SK-N-SH treated with all-trans-retinoic acid at 6 μM for 48 hours (cell line): ENCODE measurements at regions not wholly inside any gene's neighbourhood (a gene's known extent, or its start where the extent isn't known, plus 50 kb on each side); places are given as distances from the start of the nearest gene placed in this dataset.

Source experiments
- ATAC-seq: fragments of 200-7000 bp; cut with Tn5 transposase; 3 replicates; pipeline ENCODE4 v1.9.1; 2020; ENCODE audit warnings: mild to moderate bottlenecking, moderate library complexity
- ARNTL ChIP-seq: fragments of 450-650 bp; formaldehyde crosslinking; IDR thresholded peaks from 2 replicates; pipeline ENCODE4 v1.5.0; 2020; ENCODE audit warnings: low read depth, mild to moderate bottlenecking, moderate library complexity, borderline replicate concordance
- CREB5 ChIP-seq: fragments of 250-450 bp; sonication (Bioruptor Pico); IDR thresholded peaks from 2 replicates; pipeline ENCODE4 v1.5.1; 2020; ENCODE audit warnings: low read depth, mild to moderate bottlenecking, moderate library complexity
- CSDC2 ChIP-seq: fragments of 250-450 bp; sonication (Bioruptor Pico); IDR thresholded peaks from 2 replicates; pipeline ENCODE4 v1.5.0; 2020; ENCODE audit warnings: mild to moderate bottlenecking, moderate library complexity
- GLIS3 ChIP-seq: fragments of 250-450 bp; sonication (Bioruptor Pico); IDR thresholded peaks from 2 replicates; pipeline ENCODE4 v1.5.0; 2020; ENCODE audit warnings: mild to moderate bottlenecking, moderate library complexity
- ISL1 ChIP-seq: fragments of 250-450 bp; sonication (Bioruptor Pico); IDR thresholded peaks from 2 replicates; pipeline ENCODE4 v2.1.2; 2022; ENCODE audit warnings: mild to moderate bottlenecking, moderate library complexity
- OSR1 ChIP-seq: fragments of 250-450 bp; sonication (Bioruptor Pico); IDR thresholded peaks from 2 replicates; pipeline ENCODE4 v1.8.0; 2022; ENCODE audit warnings: moderate library complexity, mild to moderate bottlenecking, inconsistent platforms
- PATZ1 ChIP-seq: fragments of 250-450 bp; sonication (Bioruptor Pico); IDR thresholded peaks from 2 replicates; pipeline ENCODE4 v1.8.0; 2020; ENCODE audit warnings: mild to moderate bottlenecking, moderate library complexity, borderline replicate concordance
- POU6F1 ChIP-seq: fragments of 250-450 bp; sonication (Bioruptor Pico); IDR thresholded peaks from 2 replicates; pipeline ENCODE4 v1.8.0; 2021; ENCODE audit warnings: low read depth, mild to moderate bottlenecking, moderate library complexity, borderline replicate concordance
- PPARA ChIP-seq: fragments of 250-450 bp; sonication (Bioruptor Pico); IDR thresholded peaks from 2 replicates; pipeline ENCODE4 v1.5.0; 2020; ENCODE audit warnings: mild to moderate bottlenecking, borderline replicate concordance
- RARB ChIP-seq: fragments of 250-450 bp; sonication (Bioruptor Pico); IDR thresholded peaks from 2 replicates; pipeline ENCODE4 v1.8.0; 2021; ENCODE audit warnings: mild to moderate bottlenecking, moderate library complexity
- SNAI2 ChIP-seq: fragments of 250-450 bp; sonication (Bioruptor Pico); IDR thresholded peaks from 2 replicates; pipeline ENCODE4 v1.5.0; 2020; ENCODE audit warnings: mild to moderate bottlenecking, moderate library complexity
- TCF4 ChIP-seq: fragments of 250-450 bp; sonication (Bioruptor Pico); IDR thresholded peaks from 2 replicates; pipeline ENCODE4 v1.8.0; 2021; ENCODE audit warnings: mild to moderate bottlenecking, moderate library complexity, borderline replicate concordance
- TOX ChIP-seq: fragments of 250-450 bp; sonication (Bioruptor Pico); IDR thresholded peaks from 2 replicates; pipeline ENCODE4 v1.8.0; 2021; ENCODE audit warnings: mild to moderate bottlenecking, moderate library complexity, borderline replicate concordance
- TSHZ2 ChIP-seq: fragments of 250-450 bp; sonication (Bioruptor Pico); IDR thresholded peaks from 2 replicates; pipeline ENCODE4 v1.5.0; 2020; ENCODE audit warnings: mild to moderate bottlenecking, moderate library complexity
- ZFP3 ChIP-seq: fragments of 250-450 bp; sonication (Bioruptor Pico); IDR thresholded peaks from 2 replicates; pipeline ENCODE4 v1.5.0; 2020; ENCODE audit warnings: mild to moderate bottlenecking, moderate library complexity
- ZFP30 ChIP-seq: fragments of 450-650 bp; formaldehyde crosslinking; IDR thresholded peaks from 2 replicates; pipeline ENCODE4 v1.5.0; 2022; ENCODE audit warnings: mild to moderate bottlenecking, moderate library complexity
- ZNF565 ChIP-seq: fragments of 450-650 bp; formaldehyde crosslinking; conservative IDR thresholded peaks from 2 replicates; pipeline ENCODE4 v1.5.0; 2020; ENCODE audit warnings: low read depth, mild to moderate bottlenecking, moderate library complexity
- ZNF70 ChIP-seq: fragments of 450-650 bp; formaldehyde crosslinking; IDR thresholded peaks from 2 replicates; pipeline ENCODE4 v1.5.0; 2020; ENCODE audit warnings: mild to moderate bottlenecking, moderate library complexity
- ZNF8 ChIP-seq: fragments of 450-650 bp; formaldehyde crosslinking; IDR thresholded peaks from 2 replicates; pipeline ENCODE4 v1.5.0; 2020; ENCODE audit warnings: mild to moderate bottlenecking, moderate library complexity

- peak; percentile 76 for ATAC-seq
These were observed 2177.9 kb upstream of the C9orf72 start for GRCh38 chr9:29751226-29751625.

GRCh38 chr9:29753638-29754037, 2180.4 kb upstream of the C9orf72 start:
- ATAC-seq, result no peak
- TF ChIP-seq PATZ1 (CRISPR knock-in tag) (no peak), TCF4 (CRISPR knock-in tag) (no peak), ARNTL (no peak), ZNF565 (no peak), TOX (no peak), SNAI2 (CRISPR knock-in tag) (no peak), GLIS3 (CRISPR knock-in tag) (no peak), ZFP30 (CRISPR knock-in tag) (no peak), OSR1 (CRISPR knock-in tag) (no peak), ZNF70 (CRISPR knock-in tag) (no peak), ISL1 (CRISPR knock-in tag) (no peak), POU6F1 (CRISPR knock-in tag) (no peak), ZNF8 (no peak), PPARA (CRISPR knock-in tag) (no peak), CSDC2 (CRISPR knock-in tag) (no peak), RARB (CRISPR knock-in tag) (no peak)

More at GRCh38 chr9:29751226-29751625, 2177.9 kb upstream of the C9orf72 start:
- TF ChIP-seq ZNF8 (no peak), GLIS3 (CRISPR knock-in tag) (no peak)

GRCh38 chr9:29769019-29769418, 2195.7 kb upstream of the C9orf72 start:
- no peak for ATAC-seq
- no peak for TF ChIP-seq TSHZ2 (CRISPR knock-in tag)
- TF ChIP-seq GLIS3 (CRISPR knock-in tag), result no peak
- no peak for TF ChIP-seq PATZ1 (CRISPR knock-in tag)
- no peak for TF ChIP-seq PPARA (CRISPR knock-in tag)
- no peak for TF ChIP-seq POU6F1 (CRISPR knock-in tag)
- no peak for TF ChIP-seq CREB5 (CRISPR knock-in tag)
- no peak for TF ChIP-seq ISL1 (CRISPR knock-in tag)
- TF ChIP-seq SNAI2 (CRISPR knock-in tag), result no peak
- TF ChIP-seq RARB (CRISPR knock-in tag), result no peak
- no peak for TF ChIP-seq ZFP3
- no peak for TF ChIP-seq ZNF565
- TF ChIP-seq, all 23 proteins: peak for 0
